ENCODE measurements at regions not wholly inside any gene's neighbourhood (a gene's known extent, or its start where the extent isn't known, plus 50 kb on each side); places are given as distances from the start of the nearest gene placed in this dataset.

GRCh38 chr11:96752221-96752620, 362.4 kb downstream of the JRKL start (continued):
- TF ChIP-seq CTCF (conservative IDR thresholded peaks at IDR 0.05; ENCODE audit: low read depth in 2 of 2), result no peak

- H3K4me2 ChIP-seq, result no peak overlapping the region
- TF ChIP-seq CTCF (conservative IDR thresholded peaks at IDR 0.05; ENCODE audit: low read depth in 2 of 2) (no peak), ZNF331 (CRISPR knock-in tag; IDR thresholded peaks at IDR 0.05; ENCODE audit: low read depth) (no peak), JUNB (IDR thresholded peaks at IDR 0.05; ENCODE audit: unreplicated experiment) (no peak), ZNF462 (CRISPR knock-in tag; IDR thresholded peaks at IDR 0.05) (no peak), POLR2AphosphoS5 (IDR thresholded peaks at IDR 0.05; ENCODE audit: low read depth) (no peak), ZNF114 (CRISPR knock-in tag; IDR thresholded peaks at IDR 0.05) (no peak), CREB1 (CRISPR knock-in tag; IDR thresholded peaks at IDR 0.05; ENCODE audit: low read depth) (no peak), EZH2 (IDR thresholded peaks at IDR 0.05; ENCODE audit: low read depth, unreplicated experiment) (no peak), REST (IDR thresholded peaks at IDR 0.05; ENCODE audit: unreplicated experiment) (no peak), NANOG (IDR thresholded peaks at IDR 0.05; ENCODE audit: borderline replicate concordance) (no peak), EZH2phosphoT487 (IDR thresholded peaks at IDR 0.05; ENCODE audit: unreplicated experiment) (no peak), STAT1 (IDR thresholded peaks at IDR 0.05; ENCODE audit: unreplicated experiment) (no peak)
- no peaks in the 10 kb centered on the region for H3K36me3 ChIP-seq (ENCODE audit: insufficient read depth)
- Mint-ChIP-seq H3K27ac (no peak overlapping the region), H3K4me3 (no peak overlapping the region), H3K9me3 (no peaks in the 10 kb centered on the region), H3K27me3 (ENCODE audit: insufficient read depth, low read depth, poor library complexity) (peaks cover 3% of the 10 kb centered on the region), H3K4me1 (no peaks in the 10 kb centered on the region), H3K36me3 (ENCODE audit: low read depth) (no peaks in the 10 kb centered on the region)
- H2AFZ ChIP-seq, result no peak overlapping the region
- no peaks in the 10 kb centered on the region for H3K27me3 ChIP-seq (ENCODE audit: insufficient read depth)
- H3K27ac ChIP-seq (ENCODE audit: low read depth), result no peak overlapping the region
- no peaks in the 10 kb centered on the region for H3F3A ChIP-seq (replicated peaks; ENCODE audit: low read depth)
- DNase-seq (ENCODE audit: low spot score) (no peak), ATAC-seq (no peak)
- no peaks in the 10 kb centered on the region for H4K20me1 ChIP-seq (replicated peaks; ENCODE audit: insufficient read depth)
- H3K79me2 ChIP-seq (replicated peaks; ENCODE audit: insufficient read depth), result no peaks in the 10 kb centered on the region
- 0 out of 2 replicates have a peak, but pooled peaks cover 9% of the 10 kb centered on the region for H3K9me2 ChIP-seq (ENCODE audit: insufficient read depth)
- no peak overlapping the region for H3K4me3 ChIP-seq
- no peaks in the 10 kb centered on the region for H3K4me1 ChIP-seq (ENCODE audit: insufficient read depth)
Measured at GRCh38 chr11:96753997-96754396, 364.2 kb downstream of the JRKL start.

All from GM23338 (cell line).